KMS-11 (cell line): ENCODE measurements at regions not wholly inside any gene's neighbourhood (a gene's known extent, or its start where the extent isn't known, plus 50 kb on each side); places are given as distances from the start of the nearest gene placed in this dataset.

Experiments
- H2AFZ ChIP-seq: fragments of 200-600 bp; sonication (generic); 2 replicates; pipeline ENCODE4 v1.6.1; 2016; ENCODE audit warnings: antibody characterized with exemption, mixed run types, low read depth
- H3K27ac ChIP-seq: fragments of 200-600 bp; sonication (generic); 2 replicates; pipeline ENCODE4 v1.6.1; 2016; ENCODE audit warnings: mild to moderate bottlenecking, mixed run types
- H3K27me3 ChIP-seq: fragments of 200-600 bp; sonication (generic); 2 replicates; pipeline ENCODE4 v1.6.1; 2017; ENCODE audit warnings: mild to moderate bottlenecking, low read depth, mixed run types, moderate library complexity; ENCODE audit not compliant: insufficient read depth
- H3K36me3 ChIP-seq: fragments of 200-600 bp; sonication (generic); 2 replicates; pipeline ENCODE4 v1.6.1; 2017; ENCODE audit warnings: mild to moderate bottlenecking, mixed run types; ENCODE audit not compliant: insufficient read depth
- H3K4me1 ChIP-seq: fragments of 200-600 bp; sonication (generic); 2 replicates; pipeline ENCODE4 v1.6.1; 2016; ENCODE audit warnings: mild to moderate bottlenecking, low read depth, mixed run types; ENCODE audit not compliant: poor library complexity, severe bottlenecking
- H3K4me2 ChIP-seq: fragments of 200-600 bp; sonication (generic); 2 replicates; pipeline ENCODE4 v1.7.0; 2016; ENCODE audit warnings: mild to moderate bottlenecking, mixed run types
- H3K4me3 ChIP-seq: fragments of 200-600 bp; sonication (generic); IDR thresholded peaks from 2 replicates; pipeline ENCODE4 v1.6.1; 2017; ENCODE audit warnings: low read depth, low read length, mixed read lengths; ENCODE audit not compliant: insufficient read depth
- H3K79me2 ChIP-seq: fragments of 200-600 bp; sonication (generic); 2 replicates; pipeline ENCODE4 v1.6.1; 2016; ENCODE audit warnings: low read depth, mixed run types; ENCODE audit not compliant: insufficient read depth
- H3K9ac ChIP-seq: fragments of 200-600 bp; sonication (generic); 2 replicates; pipeline ENCODE4 v1.6.1; 2016; ENCODE audit warnings: mild to moderate bottlenecking, mixed run types
- H4K20me1 ChIP-seq: fragments of 200-600 bp; sonication (generic); 2 replicates; pipeline ENCODE4 v1.6.1; 2016; ENCODE audit warnings: mild to moderate bottlenecking, mixed run types; ENCODE audit not compliant: insufficient read depth
- TF ChIP-seq, protein P1 (sequence below): fragments of 200-600 bp; sonication (generic); conservative IDR thresholded peaks from 2 replicates; pipeline ENCODE4 v1.6.1; 2017; ENCODE audit warnings: low read depth, mild to moderate bottlenecking, antibody characterized with exemption, low read length, moderate library complexity, mixed read lengths

DNA sequence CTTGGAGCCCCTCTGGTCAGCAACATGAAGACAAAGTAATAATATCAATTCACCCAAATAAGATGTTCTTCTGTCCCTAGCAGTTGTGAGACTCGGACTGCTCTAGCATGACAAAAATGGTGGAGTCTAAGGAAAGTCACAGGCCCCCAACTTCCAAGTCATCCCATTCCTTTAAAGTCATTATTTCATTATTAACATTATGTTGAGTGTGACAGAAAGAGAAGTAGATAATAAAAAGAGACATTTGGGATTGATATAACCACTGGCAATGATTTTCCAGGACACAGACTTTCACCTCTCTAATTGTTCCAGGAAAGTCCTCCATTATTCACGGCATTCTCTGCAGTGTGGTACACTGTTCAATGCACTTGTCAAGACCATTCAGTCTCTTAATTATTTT lies 1533.0 kb upstream of the TENM4 start:
- Histone ChIP-seq H3K27ac (no peak overlapping the region), H2AFZ (no peak overlapping the region), H3K9ac (no peak overlapping the region), H3K36me3 (no peaks in the 10 kb centered on the region), H4K20me1 (no peaks in the 10 kb centered on the region), H3K27me3 (no peaks in the 10 kb centered on the region), H3K4me3 (no peak overlapping the region), H3K4me1 (no peaks in the 10 kb centered on the region), H3K4me2 (no peak overlapping the region), H3K79me2 (no peaks in the 10 kb centered on the region)
- TF ChIP-seq, protein P1, sequence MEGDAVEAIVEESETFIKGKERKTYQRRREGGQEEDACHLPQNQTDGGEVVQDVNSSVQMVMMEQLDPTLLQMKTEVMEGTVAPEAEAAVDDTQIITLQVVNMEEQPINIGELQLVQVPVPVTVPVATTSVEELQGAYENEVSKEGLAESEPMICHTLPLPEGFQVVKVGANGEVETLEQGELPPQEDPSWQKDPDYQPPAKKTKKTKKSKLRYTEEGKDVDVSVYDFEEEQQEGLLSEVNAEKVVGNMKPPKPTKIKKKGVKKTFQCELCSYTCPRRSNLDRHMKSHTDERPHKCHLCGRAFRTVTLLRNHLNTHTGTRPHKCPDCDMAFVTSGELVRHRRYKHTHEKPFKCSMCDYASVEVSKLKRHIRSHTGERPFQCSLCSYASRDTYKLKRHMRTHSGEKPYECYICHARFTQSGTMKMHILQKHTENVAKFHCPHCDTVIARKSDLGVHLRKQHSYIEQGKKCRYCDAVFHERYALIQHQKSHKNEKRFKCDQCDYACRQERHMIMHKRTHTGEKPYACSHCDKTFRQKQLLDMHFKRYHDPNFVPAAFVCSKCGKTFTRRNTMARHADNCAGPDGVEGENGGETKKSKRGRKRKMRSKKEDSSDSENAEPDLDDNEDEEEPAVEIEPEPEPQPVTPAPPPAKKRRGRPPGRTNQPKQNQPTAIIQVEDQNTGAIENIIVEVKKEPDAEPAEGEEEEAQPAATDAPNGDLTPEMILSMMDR: no peak

DNA sequence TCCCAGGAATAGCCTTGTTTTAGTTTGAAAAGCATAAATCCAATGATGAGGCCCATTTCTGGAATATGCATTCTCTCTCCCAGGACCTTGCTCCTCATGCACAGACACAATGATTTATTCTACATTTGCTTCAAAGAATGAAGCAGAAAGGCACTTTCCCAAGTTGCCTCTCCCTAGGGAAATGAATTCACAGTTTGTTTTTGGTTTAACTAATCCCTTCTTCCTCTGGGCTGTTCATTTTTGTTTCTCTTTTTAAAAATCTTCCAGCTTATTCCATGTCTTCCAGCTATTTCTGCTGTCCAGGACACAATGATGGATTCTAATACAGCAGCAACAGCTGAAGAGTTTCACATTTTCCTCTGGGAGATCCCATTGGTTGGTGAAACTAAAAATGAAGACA lies 1529.2 kb upstream of the TENM4 start:
- no peaks in the 10 kb centered on the region for H3K27me3 ChIP-seq
- no peak overlapping the region for H3K4me2 ChIP-seq
- H3K4me3 ChIP-seq: no peak overlapping the region
- H4K20me1 ChIP-seq: no peaks in the 10 kb centered on the region
- H3K79me2 ChIP-seq: no peaks in the 10 kb centered on the region
- H2AFZ ChIP-seq: no peak overlapping the region
- no peak overlapping the region for H3K9ac ChIP-seq
- no peak overlapping the region for H3K27ac ChIP-seq
- no peaks in the 10 kb centered on the region for H3K36me3 ChIP-seq
- TF ChIP-seq, protein P1: no peak
- H3K4me1 ChIP-seq: no peaks in the 10 kb centered on the region

DNA sequence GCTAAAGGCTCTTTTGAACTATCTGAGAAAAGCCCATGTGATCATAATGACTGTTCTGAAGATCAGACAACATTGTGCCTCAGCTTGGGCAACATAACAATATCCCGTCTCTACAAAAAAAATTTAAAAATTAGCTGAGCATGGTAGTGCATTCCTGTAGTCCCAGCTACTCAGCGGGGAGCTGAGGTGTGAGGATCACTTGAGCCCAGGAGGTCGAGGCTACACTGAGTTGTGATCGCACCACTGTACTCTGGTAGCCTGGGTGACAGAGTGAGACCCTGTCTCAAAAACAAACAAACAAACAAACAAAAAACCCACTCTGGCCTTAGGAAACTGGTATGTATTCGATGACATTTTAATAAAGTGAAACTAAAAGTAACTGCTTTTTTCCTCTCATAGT lies 1526.8 kb upstream of the TENM4 start:
- TF ChIP-seq, protein P1: no peak
- H3K79me2 ChIP-seq: no peaks in the 10 kb centered on the region
- no peaks in the 10 kb centered on the region for H3K36me3 ChIP-seq
- H3K9ac ChIP-seq: no peak overlapping the region
- H3K27me3 ChIP-seq: no peaks in the 10 kb centered on the region
- H3K4me1 ChIP-seq: no peaks in the 10 kb centered on the region
- no peaks in the 10 kb centered on the region for H4K20me1 ChIP-seq
- H3K27ac ChIP-seq: no peak overlapping the region
- no peak overlapping the region for H3K4me3 ChIP-seq
- H2AFZ ChIP-seq: peak overlapping the region; percentile 15; the same call in 1 of the 2 replicates
- peak overlapping the region; percentile 36 for H3K4me2 ChIP-seq

DNA sequence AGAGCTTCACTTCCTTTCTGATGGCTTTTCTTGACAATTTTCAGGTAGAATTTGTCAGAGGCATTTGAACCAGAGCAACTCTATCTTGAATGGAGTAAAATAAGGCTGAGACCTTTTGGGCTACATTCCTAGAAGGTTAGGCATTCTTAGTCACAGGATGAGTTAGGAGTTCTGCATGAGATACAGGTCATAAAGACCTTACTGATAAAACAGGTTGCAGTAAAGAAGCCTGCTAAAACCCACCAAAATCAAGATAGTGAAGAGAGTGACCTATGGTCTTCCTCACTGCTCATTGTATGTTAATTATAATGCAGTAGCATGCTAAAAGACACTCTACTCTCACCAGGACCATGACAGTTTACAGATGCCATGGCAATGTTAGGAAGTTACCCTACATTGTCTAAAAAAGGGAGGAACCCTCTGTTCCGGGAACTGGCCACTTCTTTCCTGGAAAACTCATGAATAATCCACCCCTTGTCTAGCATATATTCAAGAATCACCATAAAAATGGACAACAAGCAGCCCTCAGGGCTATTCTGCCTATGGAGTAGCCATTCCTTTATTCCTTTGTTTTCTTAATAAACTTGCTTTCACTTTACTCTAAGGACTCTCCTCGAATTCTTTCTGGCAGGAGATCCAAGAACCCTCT lies 1519.7 kb upstream of the TENM4 start:
- TF ChIP-seq, protein P1: no peak
- Histone ChIP-seq H4K20me1 (no peaks in the 10 kb centered on the region), H3K4me3 (no peak overlapping the region), H3K79me2 (no peaks in the 10 kb centered on the region), H3K36me3 (no peaks in the 10 kb centered on the region), H3K4me1 (no peaks in the 10 kb centered on the region), H3K9ac (no peak overlapping the region), H2AFZ (no peak overlapping the region), H3K27me3 (no peaks in the 10 kb centered on the region), H3K27ac (no peak overlapping the region), H3K4me2 (no peak overlapping the region)
